HL-60 (cell line): ENCODE measurements at regions not wholly inside any gene's neighbourhood (a gene's known extent, or its start where the extent isn't known, plus 50 kb on each side); places are given as distances from the start of the nearest gene placed in this dataset.

ENCODE experiments used
- DNase-seq, 2 experiments: peaks; one replicate each; pipeline ENCODE4 v3.0.0-alpha.2; 2010 to 2020; ENCODE audit warnings: low read depth in 1 of 2, low spot score in 1 of 2
- H3K27ac ChIP-seq: fragments of 250-450 bp; sonication (Bioruptor Pico); replicated peaks from 2 replicates; pipeline ENCODE4 v1.5.1; 2020; ENCODE audit warnings: mild to moderate bottlenecking, moderate library complexity
- H3K27me3 ChIP-seq: fragments of 250-450 bp; sonication (Bioruptor Pico); 2 replicates; pipeline ENCODE4 v1.5.1; 2021; ENCODE audit warnings: mild to moderate bottlenecking, moderate library complexity; ENCODE audit not compliant: insufficient read depth, poor library complexity, severe bottlenecking
- H3K4me3 ChIP-seq: replicated peaks from 2 replicates; pipeline ENCODE4 v1.5.1; 2011; ENCODE audit warnings: mild to moderate bottlenecking, control low read depth, low read length; ENCODE audit not compliant: insufficient read depth
- CTCF ChIP-seq: IDR thresholded peaks from one replicate; pipeline ENCODE4 v1.5.1; 2011; ENCODE audit warnings: low read length, control low read depth, inconsistent platforms; ENCODE audit not compliant: insufficient read depth
- GABPA ChIP-seq: IDR thresholded peaks from 2 replicates; pipeline ENCODE4 v1.6.1; 2012; ENCODE audit warnings: low read depth
- POLR2AphosphoS5 ChIP-seq: IDR thresholded peaks from 2 replicates; pipeline ENCODE4 v1.6.1; 2012; ENCODE audit warnings: low read depth
- REST ChIP-seq: IDR thresholded peaks from 2 replicates; pipeline ENCODE4 v1.6.1; 2012; ENCODE audit warnings: low read depth; ENCODE audit not compliant: insufficient replicate concordance
- SPI1 ChIP-seq: IDR thresholded peaks from 2 replicates; pipeline ENCODE4 v1.6.1; 2012; ENCODE audit warnings: low read depth, mild to moderate bottlenecking, borderline replicate concordance

DNA sequence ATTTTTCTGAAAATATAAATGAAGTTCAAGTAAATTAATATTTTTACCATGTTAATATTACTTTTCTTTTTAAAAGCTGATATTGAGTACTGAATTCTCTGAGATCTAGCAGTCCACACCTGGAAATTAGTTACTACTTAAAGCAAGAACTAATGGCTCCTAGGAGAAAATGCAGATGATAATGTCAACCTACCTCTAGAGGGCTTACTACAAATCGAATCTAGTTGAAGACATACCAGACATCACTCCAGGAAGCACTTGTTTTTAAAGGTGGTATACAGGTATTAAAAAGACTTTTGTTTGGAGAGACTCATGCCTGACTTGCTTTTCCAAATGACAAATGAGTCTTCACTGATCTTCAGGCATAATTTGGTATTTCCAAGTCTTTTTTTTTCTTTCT is 516.4 kb upstream of the BOD1L1 start:
- Histone ChIP-seq H3K27ac (no peak overlapping the region), H3K27me3 (no peaks in the 10 kb centered on the region), H3K4me3 (no peak overlapping the region)
- TF ChIP-seq CTCF (no peak), SPI1 (no peak), GABPA (no peak), REST (no peak), POLR2AphosphoS5 (no peak)
- no peak for DNase-seq

DNA sequence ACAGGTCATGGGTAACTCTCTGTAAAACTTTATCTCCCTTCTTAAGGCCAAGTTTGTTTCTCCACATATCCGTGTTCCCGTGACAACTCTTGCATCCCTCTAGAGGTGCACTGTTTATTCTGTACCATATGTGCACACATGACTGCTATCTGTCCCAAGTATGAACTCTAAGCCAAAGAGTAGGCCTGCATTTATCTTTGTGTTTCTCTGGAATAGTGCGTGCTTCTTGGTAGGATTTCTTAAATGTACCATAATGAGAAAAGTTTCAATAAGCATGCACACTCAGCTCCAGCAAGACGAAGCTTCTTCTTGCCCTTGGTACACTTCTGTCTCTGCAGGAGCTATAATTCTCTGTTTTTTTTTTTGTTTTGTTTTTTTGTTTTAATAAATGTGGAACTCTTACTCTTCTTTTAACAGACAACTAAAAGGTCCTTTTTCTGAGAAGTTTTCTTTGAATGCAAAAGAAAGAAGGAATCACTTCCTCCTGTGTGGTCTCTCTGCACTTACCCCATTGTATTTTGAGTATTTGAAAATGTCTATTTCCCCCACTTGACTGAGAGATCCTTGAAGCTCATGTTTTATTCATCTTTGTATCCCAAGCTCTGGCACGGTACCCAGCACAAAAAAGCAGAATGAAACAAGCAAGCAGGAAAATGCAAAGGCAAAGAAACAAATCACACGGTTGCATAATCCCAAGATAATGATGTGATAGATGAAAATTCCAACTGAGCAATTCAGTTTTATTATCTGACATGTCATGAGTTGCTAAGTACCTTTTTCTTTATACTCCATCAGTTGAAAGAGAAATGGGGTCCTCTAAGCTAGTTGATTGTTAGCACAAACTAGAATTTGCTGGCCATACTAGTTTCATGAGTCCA is 521.9 kb upstream of the BOD1L1 start:
- Histone ChIP-seq H3K4me3 (no peak overlapping the region), H3K27ac (no peak overlapping the region), H3K27me3 (no peaks in the 10 kb centered on the region)
- TF ChIP-seq POLR2AphosphoS5 = no peak
- TF ChIP-seq REST = no peak
- TF ChIP-seq CTCF = no peak
- no peak for TF ChIP-seq SPI1
- TF ChIP-seq GABPA = no peak
- no peak for DNase-seq

- TF ChIP-seq REST = no peak
- no peak for TF ChIP-seq SPI1
- TF ChIP-seq POLR2AphosphoS5 = no peak
- no peak for TF ChIP-seq GABPA
- no peak for TF ChIP-seq CTCF
- DNase-seq = no peak
- H3K27me3 ChIP-seq = no peaks in the 10 kb centered on the region
- no peak overlapping the region for H3K4me3 ChIP-seq
- no peak overlapping the region for H3K27ac ChIP-seq
These were observed 523.6 kb upstream of the BOD1L1 start for GRCh38 chr4:14151101-14151500.
